ENCODE measurements at regions not wholly inside any gene's neighbourhood (a gene's known extent, or its start where the extent isn't known, plus 50 kb on each side); places are given as distances from the start of the nearest gene placed in this dataset.
A peak's percentile ranks its signal among the peaks of the same experiment; 100 is the strongest.

DNA sequence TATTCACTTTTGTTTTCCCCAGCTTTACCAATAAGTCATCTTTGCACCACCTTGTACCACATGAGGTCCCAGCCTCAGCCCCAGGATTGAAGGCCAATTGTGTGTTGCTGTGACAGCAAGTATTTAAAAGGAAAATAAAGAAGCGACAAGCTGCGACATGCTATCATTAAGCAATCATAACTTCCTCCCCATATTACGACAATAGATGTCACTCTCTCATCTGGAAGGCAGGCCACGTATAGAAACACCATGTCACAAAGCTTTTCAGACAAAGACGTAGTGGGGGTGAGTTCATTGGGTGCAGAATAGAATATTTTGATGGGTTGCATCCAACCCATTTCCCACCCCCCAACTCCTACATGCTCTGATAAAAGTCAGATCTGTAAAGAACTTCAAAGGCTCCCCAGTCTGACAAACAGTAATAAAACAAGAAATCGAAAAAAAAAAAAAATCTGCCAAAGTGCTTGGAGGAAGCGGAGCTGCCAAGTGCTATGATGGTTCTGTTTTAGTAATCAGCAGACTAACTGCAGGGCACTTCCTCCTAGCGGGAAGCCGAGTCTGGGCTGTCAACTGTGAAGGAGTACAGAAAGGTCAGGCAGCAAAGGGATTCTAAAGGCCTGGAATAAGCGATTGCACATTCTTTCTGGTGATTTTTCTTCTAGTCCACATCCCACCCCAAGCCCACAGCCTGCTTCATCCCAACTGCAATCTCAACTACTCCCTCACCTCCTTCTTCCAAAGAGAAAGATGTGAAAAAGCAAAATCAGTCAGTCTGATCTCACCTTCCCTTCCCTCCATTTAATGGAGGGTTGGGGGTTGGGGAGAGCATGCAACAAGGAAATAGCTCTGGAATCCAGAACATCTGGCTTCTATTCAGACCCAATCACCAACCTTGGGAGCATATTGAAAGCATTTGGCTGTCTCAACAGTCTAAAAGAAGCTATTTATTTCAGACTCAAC lies 131.4 kb upstream of the UBASH3B start:
- no peak for DNase-seq (ENCODE audit: low read depth)

DNA sequence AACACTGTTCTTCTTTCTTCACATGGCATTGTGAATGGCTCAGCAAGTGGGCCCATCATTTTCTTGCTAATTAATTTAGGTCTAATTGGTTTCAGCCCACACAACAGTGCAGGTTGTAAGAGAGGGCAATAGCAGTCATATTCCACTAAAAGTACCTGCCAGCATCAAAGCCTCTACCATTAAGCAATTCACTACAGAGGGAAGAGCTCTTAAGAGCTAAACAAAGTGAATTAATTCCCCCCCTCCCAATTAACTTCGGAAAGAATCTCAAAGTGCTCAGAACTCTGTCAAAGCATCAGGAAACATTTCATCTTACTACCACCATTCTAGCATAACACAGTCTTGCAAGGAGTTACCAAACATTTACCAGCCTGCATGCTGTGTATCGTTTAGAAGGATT lies 133.9 kb upstream of the UBASH3B start:
- DNase-seq (ENCODE audit: low read depth) = no peak

GRCh38 chr11:122517403-122518379 lies 137.8 kb upstream of the UBASH3B start:
- DNase-seq (ENCODE audit: low read depth) = peak; percentile 5

GRCh38 chr11:122516686-122517085 lies 138.8 kb upstream of the UBASH3B start:
- DNase-seq (ENCODE audit: low read depth) = no peak

- DNase-seq (ENCODE audit: low read depth) = no peak
Measured at GRCh38 chr11:122513997-122514396, 141.5 kb upstream of the UBASH3B start.

DNA sequence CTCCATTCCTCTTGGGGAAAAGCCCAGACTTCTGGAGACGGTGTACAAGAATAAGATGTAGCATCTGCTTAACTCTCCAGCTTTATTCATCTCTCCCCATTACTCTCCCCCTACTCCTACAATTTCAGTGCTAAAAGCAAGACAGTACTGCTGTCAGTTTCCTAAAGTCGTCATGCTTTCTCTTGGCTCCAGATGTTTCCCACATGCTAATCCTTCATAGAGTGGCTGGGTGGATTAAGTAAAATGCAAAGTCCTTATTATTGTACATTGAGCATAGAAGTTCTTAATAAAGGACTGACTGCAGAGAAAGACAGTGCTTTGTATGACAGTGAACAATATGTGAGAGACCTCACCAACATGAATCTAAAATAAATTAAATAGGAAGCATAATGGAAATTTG lies 142.2 kb upstream of the UBASH3B start:
- DNase-seq (ENCODE audit: low read depth) = no peak

DNA sequence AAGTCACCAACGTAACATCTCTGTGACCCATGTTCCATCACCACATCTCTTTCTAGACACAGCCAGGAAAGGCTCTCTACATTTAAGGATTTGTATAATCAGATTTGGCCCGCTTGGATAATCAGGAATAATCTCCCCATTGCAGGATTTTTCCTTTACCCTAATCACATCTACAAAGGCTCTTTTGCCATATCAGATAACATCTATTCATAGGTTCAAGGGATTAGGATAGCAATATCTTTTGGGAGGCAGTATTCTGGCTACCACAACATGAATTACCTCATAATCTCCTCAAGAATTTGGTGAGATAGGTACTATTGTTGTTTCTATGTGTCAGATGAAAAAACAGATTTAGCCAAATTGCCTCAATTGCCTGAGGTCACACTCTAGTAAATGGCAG lies 142.8 kb upstream of the UBASH3B start:
- DNase-seq (ENCODE audit: low read depth) = no peak

DNA sequence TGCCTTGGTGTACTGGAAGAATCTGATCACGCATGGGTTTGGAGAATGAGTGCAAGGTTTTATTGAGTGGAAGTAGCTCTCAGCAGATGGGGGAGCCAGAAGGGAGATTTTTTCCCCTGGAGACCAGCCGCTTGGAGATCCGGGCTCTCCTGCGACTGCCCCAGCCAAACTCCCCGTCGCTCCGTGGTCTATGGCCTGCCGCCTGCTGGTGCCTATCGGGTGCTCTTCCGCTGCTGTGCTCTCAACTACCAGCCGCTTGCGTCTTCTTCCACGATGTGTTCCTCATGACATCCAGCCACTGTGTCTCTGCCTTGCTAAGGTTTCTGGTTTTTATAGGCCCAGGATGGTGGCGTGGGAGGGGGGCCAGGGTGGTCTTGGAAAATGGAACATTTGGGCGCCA lies 145.6 kb upstream of the UBASH3B start:
- no peak for DNase-seq (ENCODE audit: low read depth)

DNA sequence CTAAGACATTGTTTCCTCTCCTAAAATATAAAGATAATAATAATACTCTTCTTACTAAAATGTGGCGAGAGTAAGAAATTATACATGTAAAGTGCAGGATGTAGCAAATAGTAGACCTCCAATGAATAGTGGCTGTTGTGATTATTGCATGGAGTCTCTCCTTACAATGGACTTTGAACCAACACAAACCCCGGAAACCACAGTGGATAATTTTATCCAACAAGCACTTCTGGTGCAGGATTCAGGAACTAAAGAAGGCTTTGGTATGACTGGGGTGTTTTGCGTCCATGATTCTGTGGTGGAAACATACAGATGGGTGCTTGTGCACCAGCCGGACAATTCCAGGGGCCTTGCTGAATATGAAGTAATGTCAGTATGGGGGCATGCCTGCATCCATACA lies 146.4 kb upstream of the UBASH3B start:
- DNase-seq (ENCODE audit: low read depth) = no peak

DNA sequence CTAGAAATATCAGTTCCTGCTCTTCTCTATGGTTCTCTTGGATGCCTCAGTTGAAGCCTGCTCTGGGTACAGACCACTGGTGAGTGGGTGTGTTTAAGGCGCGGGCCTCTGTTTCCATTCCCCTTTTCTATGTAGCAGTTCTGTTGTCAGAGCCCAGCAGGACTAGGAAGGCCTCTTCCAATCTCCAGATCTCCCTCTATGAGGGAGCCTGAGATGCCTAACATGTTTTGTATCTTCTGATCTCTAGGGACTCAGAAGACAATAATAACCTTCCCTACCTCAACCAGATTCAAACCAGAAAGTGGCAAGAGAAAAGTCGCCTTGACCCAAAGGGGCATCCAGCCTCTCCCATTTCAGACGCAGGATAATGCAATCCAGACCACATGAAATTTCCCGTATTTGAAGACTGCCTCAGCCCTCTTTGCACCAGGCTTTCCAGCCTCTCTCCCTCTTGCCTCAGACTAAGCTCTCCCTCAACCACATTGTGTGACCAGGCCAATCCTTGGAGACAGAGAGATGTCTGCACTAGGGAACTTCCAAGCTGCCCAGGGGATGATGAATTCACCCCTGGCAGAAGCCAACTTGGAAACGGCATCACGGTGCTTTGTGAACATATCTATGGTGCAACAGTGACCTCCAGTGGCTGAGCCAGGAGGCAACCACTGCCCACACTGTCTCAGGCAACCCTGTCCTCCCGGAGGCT lies 150.1 kb upstream of the UBASH3B start:
- DNase-seq (ENCODE audit: low read depth) = peak; percentile 91

- DNase-seq (ENCODE audit: low read depth) = no peak
Measured at GRCh38 chr11:122494221-122494620, 161.3 kb upstream of the UBASH3B start.

- peak; percentile 37 for DNase-seq (ENCODE audit: low read depth)
Measured at GRCh38 chr11:122491509-122491908, 164.0 kb upstream of the UBASH3B start.

- DNase-seq (ENCODE audit: low read depth) = no peak
Measured at GRCh38 chr11:122488892-122489706, 166.4 kb upstream of the UBASH3B start.

DNA sequence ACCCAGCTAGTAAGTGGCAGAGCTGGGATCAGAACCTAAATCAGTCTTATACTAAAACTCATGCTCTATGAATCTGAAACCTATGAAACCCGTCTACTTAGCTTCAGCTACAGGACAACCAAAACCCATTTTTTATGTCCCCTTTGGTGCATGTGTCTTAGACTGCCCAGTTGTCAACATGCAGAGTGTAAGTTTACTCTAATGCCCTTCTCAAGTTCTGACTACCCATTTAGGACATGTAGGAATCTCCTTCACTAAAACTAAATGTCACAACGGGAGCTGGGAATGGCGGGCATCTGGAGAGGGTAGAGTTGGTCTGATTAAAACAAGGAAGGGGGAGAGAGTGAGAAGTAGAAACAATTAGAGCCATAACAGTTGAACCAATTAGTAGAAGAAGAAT lies 167.9 kb upstream of the UBASH3B start:
- no peak for DNase-seq (ENCODE audit: low read depth)

DNA sequence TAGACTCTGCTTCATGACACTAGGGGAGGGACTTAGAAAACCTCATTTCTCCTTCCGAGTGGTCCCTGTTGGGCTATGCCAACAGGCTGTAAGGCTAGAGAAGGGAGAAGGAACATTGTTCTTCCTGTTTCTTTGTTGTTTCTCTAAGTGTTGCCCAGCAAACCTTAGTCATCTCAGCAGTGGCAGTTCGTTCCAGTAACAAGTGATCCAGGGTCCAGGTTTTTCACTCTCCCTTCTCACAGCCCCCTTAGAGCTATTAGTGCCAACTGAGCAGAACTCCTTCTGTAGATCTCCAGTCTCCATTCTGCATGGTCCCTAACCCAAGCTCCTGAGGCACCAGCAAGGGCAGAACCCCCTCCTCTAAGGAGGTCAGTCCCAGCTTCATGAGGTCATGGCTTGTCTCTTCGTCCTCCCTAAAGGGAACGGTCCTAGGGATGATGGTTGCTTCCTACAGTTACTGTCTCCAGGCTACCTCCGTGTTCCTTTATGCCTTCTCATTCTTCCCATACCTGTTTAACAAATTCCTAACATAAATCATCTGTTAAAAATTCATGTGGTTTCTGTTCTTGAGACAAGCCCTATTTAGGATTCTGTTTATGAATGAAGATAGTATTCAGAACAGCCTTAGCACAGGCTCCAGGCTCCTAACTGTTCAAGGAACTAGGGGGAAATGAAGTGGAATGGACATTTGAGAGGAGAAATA lies 168.6 kb upstream of the UBASH3B start:
- DNase-seq (ENCODE audit: low read depth) = no peak

GRCh38 chr11:122478986-122479385 lies 176.5 kb upstream of the UBASH3B start:
- DNase-seq (ENCODE audit: low read depth) = no peak

DNA sequence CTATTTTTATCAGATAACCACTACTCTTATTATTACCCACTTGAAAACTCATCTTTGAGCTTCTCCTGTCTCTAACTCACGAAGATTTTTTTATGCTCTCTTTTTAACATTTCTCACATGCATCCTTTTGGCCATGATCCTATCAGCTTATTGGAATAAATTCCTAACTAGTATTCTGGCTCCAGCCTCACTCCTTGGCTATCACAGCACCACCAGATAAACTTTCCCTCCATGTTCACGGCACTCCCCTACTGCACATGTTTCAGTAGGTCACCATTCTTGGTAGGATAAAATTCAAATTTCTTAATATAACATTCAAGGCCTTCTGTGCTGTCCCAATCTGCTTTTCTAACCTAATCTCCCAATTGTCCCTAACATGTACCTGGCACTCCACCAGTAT lies 186.6 kb upstream of the UBASH3B start:
- DNase-seq (ENCODE audit: low read depth) = no peak

DNA sequence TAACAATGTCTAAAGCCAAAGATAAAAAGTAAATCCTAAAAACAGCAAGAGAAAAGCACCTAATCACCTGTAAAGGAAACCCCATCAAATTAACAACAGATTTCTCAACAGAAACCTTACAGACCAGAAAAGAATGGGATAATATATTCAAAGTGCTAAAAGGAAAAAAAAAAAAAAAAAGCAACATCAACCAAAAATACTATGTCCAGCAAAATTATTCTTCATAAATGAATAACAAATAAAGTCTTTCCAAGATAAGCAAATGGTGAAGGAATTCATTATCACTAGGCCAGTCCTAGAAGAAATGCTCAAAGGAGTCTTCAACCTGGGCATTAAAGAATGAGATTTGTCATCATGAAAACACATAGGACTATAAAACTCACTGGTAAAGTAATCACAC lies 192.0 kb upstream of the UBASH3B start:
- DNase-seq (ENCODE audit: low read depth) = no peak

DNA sequence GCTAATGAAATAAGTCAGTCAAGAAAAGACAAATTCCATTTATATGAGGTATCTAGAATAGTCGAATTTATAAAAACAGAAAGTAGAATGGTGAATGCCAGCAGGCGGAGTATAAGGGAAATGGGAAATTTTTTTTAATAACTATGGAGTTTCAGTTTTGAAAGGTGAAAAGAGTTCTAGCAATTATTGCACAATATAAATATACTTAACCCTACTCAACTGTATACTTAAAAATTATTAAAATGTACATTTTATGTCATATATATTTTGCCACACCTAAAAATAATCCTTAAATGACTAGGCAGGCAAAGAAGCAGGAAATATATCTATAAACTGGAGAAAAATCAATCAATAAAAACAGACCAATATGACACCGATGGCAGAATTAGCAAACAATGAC lies 196.5 kb upstream of the UBASH3B start:
- DNase-seq (ENCODE audit: low read depth) = no peak

GRCh38 chr11:122453586-122453985 lies 201.9 kb upstream of the UBASH3B start:
- DNase-seq (ENCODE audit: low read depth) = no peak

DNA sequence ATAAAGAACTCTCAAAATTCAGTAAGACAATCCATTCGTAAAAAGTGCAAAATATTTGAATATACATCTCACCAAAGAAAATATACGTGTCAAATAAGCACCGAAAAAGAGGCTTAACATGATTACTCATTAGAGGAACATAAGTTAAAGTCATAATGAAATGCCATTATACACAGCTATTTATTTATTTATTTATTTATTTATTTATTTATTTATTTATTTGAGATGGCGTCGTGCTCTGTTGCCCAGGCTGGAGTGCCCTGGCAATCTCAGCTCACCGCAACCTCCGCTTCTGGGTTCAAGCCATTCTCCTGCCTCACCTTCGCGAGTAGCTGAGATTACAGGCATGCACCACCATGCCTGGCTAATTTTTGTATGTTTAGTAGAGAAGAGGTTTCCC lies 203.6 kb upstream of the UBASH3B start:
- no peak for DNase-seq (ENCODE audit: low read depth)
